GM12878 (cell line): ENCODE measurements at regions not wholly inside any gene's neighbourhood (a gene's known extent, or its start where the extent isn't known, plus 50 kb on each side); places are given as distances from the start of the nearest gene placed in this dataset.

Experiments
- ATAC-seq: fragments of 200-7000 bp; cut with Tn5 transposase; 3 replicates; pipeline ENCODE4 v1.9.1; 2020; ENCODE audit warnings: mild to moderate bottlenecking, moderate library complexity
- BruUV-seq: library from RNA; stranded (reverse); fragments of 400-500 nt; replicated peaks from 2 replicates; lab custom pipeline; 2021; lab: Mats Ljungman, UMichigan
- CTCF ChIA-PET: fragments of 300-600 bp; sonication (Branson Sonifier 250); formaldehyde crosslinking; extraction: SDS; loops from one replicate; lab custom pipeline; 2021; ENCODE audit warnings: inconsistent platforms; lab: Yijun Ruan, JAX
- POLR2A ChIA-PET: fragments of 350-600 bp; formaldehyde crosslinking; extraction: SDS; loops from one replicate; lab custom pipeline; 2021; ENCODE audit warnings: inconsistent platforms; lab: Charles Lee
- RAD21 ChIA-PET: fragments of 300-600 bp; sonication (Branson Sonifier 250); formaldehyde crosslinking; loops from one replicate; lab custom pipeline; 2023; ENCODE audit warnings: antibody characterized with exemption; ENCODE audit not compliant: unreplicated experiment; lab: Charles Lee
- SMC1A ChIA-PET: fragments of 300-600 bp; sonication (Branson Sonifier 250); formaldehyde crosslinking; loops from one replicate; lab custom pipeline; 2023; ENCODE audit not compliant: unreplicated experiment, uncharacterized antibody; lab: Charles Lee
- DNase-seq: peaks from one replicate; pipeline ENCODE4 v3.0.0-alpha.2; 2011; ENCODE audit warnings: low read depth, low spot score
- FAIRE-seq: peaks from 3 replicates; lab custom pipeline; 2011; peaks lifted over from hg19 to GRCh38; lab: Jason Lieb, UNC
- H2AFZ ChIP-seq: 2 replicates; pipeline ENCODE4 v1.6.0; 2011; ENCODE audit warnings: low read depth, low read length, control low read depth; ENCODE audit not compliant: control insufficient read depth
- H3K27ac ChIP-seq: 2 replicates; pipeline ENCODE4 v1.5.1; 2011; ENCODE audit warnings: control low read depth; ENCODE audit not compliant: control insufficient read depth, insufficient read depth
- H3K27me3 ChIP-seq, 2 experiments: replicated peaks in 1 of 2; 2 replicates each; pipeline versions ENCODE4 v1.6.0 to v1.6.1; 2011; ENCODE audit warnings: low read length in 1 of 2; ENCODE audit not compliant: control insufficient read depth in 2 of 2, insufficient read depth in 2 of 2
- H3K36me3 ChIP-seq, 2 experiments: 2 replicates each; pipeline ENCODE4 v1.5.1; 2011; ENCODE audit warnings: low read length in 1 of 2; ENCODE audit not compliant: control insufficient read depth in 2 of 2, insufficient read depth in 2 of 2
- H3K4me1 ChIP-seq: 2 replicates; pipeline ENCODE4 v1.6.1; 2011; ENCODE audit warnings: mild to moderate bottlenecking, low read length, moderate library complexity, mixed read lengths; ENCODE audit not compliant: control insufficient read depth, insufficient read depth
- H3K4me2 ChIP-seq: 2 replicates; pipeline ENCODE4 v1.6.0; 2011; ENCODE audit warnings: control low read depth; ENCODE audit not compliant: control insufficient read depth, insufficient read depth
- H3K4me3 ChIP-seq: fragments of 200-600 bp; sonication (generic); 2 replicates; pipeline ENCODE4 v1.5.1; 2016
- H3K79me2 ChIP-seq: 2 replicates; pipeline ENCODE4 v1.6.0; 2011; ENCODE audit warnings: low read length; ENCODE audit not compliant: control insufficient read depth, insufficient read depth
- H3K9ac ChIP-seq: 2 replicates; pipeline ENCODE4 v1.8.0; 2011; ENCODE audit warnings: low read length, control low read depth, mixed read lengths; ENCODE audit not compliant: control insufficient read depth, insufficient read depth
- H3K9me3 ChIP-seq: replicated peaks from 3 replicates; pipeline ENCODE4 v1.5.1; 2011; ENCODE audit warnings: mild to moderate bottlenecking, low read length; ENCODE audit not compliant: control insufficient read depth, insufficient read depth
- H4K20me1 ChIP-seq: 2 replicates; pipeline ENCODE4 v1.6.0; 2011; ENCODE audit not compliant: control insufficient read depth, insufficient read depth
- ETV6 ChIP-seq, 2 experiments: fragments of 450-650 bp in 1 of 2; IDR thresholded peaks in 1 of 2; conservative IDR thresholded peaks in 1 of 2; 2 replicates each; pipeline ENCODE4 v1.6.1; 2014; ENCODE audit warnings: antibody characterized with exemption in 1 of 2, borderline replicate concordance in 1 of 2, low read depth in 1 of 2, mild to moderate bottlenecking in 1 of 2, moderate library complexity in 1 of 2
- MYC ChIP-seq: IDR thresholded peaks from 2 replicates; pipeline ENCODE4 v1.6.1; 2011; ENCODE audit warnings: mild to moderate bottlenecking, low read length, moderate library complexity, inconsistent platforms; ENCODE audit not compliant: insufficient read depth, insufficient replicate concordance, insufficient read length, severe bottlenecking
- WGBS: methylation state at CpG from one replicate; pipeline ENCODE4 v1.1.6; 2016; ENCODE audit warnings: low lambda C conversion rate; ENCODE audit not compliant: insufficient replicate concordance, insufficient coverage; ENCODE audit errors: missing lambda C conversion rate; 5-methylcytosine and 5-hydroxymethylcytosine counted together
- in situ Hi-C: fragments of 300-500 bp; cut with MboI; formaldehyde crosslinking; loops from 9 replicates; pipeline ENCODE4 v1.14.3; 2018; ENCODE audit warnings: mixed read lengths
- intact Hi-C: fragments of 100-400 bp; cut with micrococcal nuclease; formaldehyde crosslinking; loops from one replicate; pipeline ENCODE4 v1.14.2; 2022; ENCODE audit not compliant: unreplicated experiment
- TF ChIP-seq, protein P1 (sequence below): fragments of 450-650 bp; formaldehyde crosslinking; IDR thresholded peaks from 2 replicates; pipeline ENCODE4 v1.4.0; 2020; ENCODE audit warnings: mild to moderate bottlenecking, moderate library complexity
- TF ChIP-seq, protein P2 (sequence below): fragments of 450-650 bp; IDR thresholded peaks from 2 replicates; pipeline ENCODE4 v1.6.1; 2014; ENCODE audit warnings: mild to moderate bottlenecking

DNA sequence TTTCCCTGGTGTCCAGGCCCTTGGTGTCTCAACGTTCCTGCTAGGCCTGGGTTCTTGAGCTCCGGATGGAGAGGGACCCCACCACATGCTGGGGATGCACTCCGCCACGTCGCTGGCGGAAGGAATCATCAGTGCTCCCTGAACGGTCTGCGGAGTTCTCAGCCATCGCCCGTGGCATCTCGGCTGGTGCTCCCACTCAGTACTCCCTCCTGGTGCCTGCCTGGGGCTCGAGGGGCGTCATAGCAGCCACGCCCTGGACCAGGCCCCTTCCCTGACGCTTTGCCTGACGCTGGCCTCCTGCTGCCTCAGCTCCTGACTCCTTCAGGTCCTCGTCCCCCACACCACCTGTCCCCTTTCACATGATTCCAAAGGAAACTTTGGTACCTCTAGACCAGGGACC, 95.9 kb upstream of the CIBAR2 start:
- Histone ChIP-seq H2AFZ (no peak overlapping the region), H3K27ac (no peak overlapping the region), H3K9ac (no peak overlapping the region), H3K36me3 (no peaks in the 10 kb centered on the region), H3K4me1 (no peaks in the 10 kb centered on the region), H3K4me3 (no peak overlapping the region), H3K4me2 (no peak overlapping the region), H4K20me1 (no peaks in the 10 kb centered on the region), H3K27me3 (no peaks in the 10 kb centered on the region), H3K9me3 (no peaks in the 10 kb centered on the region; the same call in 1 of the 3 replicates), H3K79me2 (no peaks in the 10 kb centered on the region)
- POLR2A ChIA-PET: no interaction called here
- intact Hi-C loops (no loop called here), in situ Hi-C loops (no loop called here)
- DNase-seq (no peak), ATAC-seq (no peak), FAIRE-seq (no peak)
- no TSS peak for BruUV-seq
- RAD21 ChIA-PET: no interaction called here
- WGBS: 67% methylated on average over 17 of the region's 17 CpGs
- CTCF ChIA-PET: interaction anchor here (0.7 kb wide), 1 partner anchor 93 kb away, joined by 3 read pairs; no protein-coding TSS in a partner anchor
- SMC1A ChIA-PET: no interaction called here
- TF ChIP-seq, protein P1, sequence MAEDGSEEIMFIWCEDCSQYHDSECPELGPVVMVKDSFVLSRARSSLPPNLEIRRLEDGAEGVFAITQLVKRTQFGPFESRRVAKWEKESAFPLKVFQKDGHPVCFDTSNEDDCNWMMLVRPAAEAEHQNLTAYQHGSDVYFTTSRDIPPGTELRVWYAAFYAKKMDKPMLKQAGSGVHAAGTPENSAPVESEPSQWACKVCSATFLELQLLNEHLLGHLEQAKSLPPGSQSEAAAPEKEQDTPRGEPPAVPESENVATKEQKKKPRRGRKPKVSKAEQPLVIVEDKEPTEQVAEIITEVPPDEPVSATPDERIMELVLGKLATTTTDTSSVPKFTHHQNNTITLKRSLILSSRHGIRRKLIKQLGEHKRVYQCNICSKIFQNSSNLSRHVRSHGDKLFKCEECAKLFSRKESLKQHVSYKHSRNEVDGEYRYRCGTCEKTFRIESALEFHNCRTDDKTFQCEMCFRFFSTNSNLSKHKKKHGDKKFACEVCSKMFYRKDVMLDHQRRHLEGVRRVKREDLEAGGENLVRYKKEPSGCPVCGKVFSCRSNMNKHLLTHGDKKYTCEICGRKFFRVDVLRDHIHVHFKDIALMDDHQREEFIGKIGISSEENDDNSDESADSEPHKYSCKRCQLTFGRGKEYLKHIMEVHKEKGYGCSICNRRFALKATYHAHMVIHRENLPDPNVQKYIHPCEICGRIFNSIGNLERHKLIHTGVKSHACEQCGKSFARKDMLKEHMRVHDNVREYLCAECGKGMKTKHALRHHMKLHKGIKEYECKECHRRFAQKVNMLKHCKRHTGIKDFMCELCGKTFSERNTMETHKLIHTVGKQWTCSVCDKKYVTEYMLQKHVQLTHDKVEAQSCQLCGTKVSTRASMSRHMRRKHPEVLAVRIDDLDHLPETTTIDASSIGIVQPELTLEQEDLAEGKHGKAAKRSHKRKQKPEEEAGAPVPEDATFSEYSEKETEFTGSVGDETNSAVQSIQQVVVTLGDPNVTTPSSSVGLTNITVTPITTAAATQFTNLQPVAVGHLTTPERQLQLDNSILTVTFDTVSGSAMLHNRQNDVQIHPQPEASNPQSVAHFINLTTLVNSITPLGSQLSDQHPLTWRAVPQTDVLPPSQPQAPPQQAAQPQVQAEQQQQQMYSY (CRISPR knock-in tag): no peak
- no peak for TF ChIP-seq MYC
- no peak for TF ChIP-seq ETV6 (conservative IDR thresholded peaks at IDR 0.05 in 1 of 2, IDR thresholded peaks at IDR 0.05 in 1 of 2; ENCODE audit: borderline replicate concordance in 1 of 2, low read depth in 1 of 2)
- TF ChIP-seq, protein P2, sequence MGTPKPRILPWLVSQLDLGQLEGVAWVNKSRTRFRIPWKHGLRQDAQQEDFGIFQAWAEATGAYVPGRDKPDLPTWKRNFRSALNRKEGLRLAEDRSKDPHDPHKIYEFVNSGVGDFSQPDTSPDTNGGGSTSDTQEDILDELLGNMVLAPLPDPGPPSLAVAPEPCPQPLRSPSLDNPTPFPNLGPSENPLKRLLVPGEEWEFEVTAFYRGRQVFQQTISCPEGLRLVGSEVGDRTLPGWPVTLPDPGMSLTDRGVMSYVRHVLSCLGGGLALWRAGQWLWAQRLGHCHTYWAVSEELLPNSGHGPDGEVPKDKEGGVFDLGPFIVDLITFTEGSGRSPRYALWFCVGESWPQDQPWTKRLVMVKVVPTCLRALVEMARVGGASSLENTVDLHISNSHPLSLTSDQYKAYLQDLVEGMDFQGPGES: no peak
